OCI-LY3 (cell line): ENCODE measurements at regions not wholly inside any gene's neighbourhood (a gene's known extent, or its start where the extent isn't known, plus 50 kb on each side); places are given as distances from the start of the nearest gene placed in this dataset.

Experiments used
- EZH2phosphoT487 ChIP-seq: fragments of 200-600 bp; shearing (Covaris generic); IDR thresholded peaks from 2 replicates; pipeline ENCODE4 v1.6.1; 2018; ENCODE audit warnings: antibody characterized with exemption, mixed run types, low read depth
- TF ChIP-seq, protein P1 (sequence below): fragments of 200-600, 300-600 bp; sonication (generic); IDR thresholded peaks from 2 replicates; pipeline ENCODE4 v1.5.1; 2014; ENCODE audit warnings: antibody characterized with exemption, low read length, low read depth

DNA sequence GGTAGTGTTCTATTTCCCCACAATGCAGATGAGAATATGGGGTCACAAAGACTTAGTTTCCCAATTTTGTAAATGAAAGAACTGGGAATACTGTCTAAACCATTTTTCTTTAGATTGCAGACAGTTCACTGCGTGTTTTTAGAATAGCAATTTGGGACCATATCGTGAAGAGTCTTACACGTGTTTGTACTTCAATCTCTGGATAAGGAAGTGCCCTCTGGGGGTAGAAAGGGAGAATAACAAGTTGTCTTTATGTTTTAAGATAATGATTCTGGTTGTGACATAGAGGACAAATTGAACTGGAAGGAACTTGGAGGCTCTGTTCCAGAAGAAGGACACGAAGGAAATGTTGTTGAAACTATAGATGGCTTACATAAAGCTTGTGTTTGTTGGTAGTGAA lies 457.7 kb downstream of the CBLN2 start:
- TF ChIP-seq, protein P1, sequence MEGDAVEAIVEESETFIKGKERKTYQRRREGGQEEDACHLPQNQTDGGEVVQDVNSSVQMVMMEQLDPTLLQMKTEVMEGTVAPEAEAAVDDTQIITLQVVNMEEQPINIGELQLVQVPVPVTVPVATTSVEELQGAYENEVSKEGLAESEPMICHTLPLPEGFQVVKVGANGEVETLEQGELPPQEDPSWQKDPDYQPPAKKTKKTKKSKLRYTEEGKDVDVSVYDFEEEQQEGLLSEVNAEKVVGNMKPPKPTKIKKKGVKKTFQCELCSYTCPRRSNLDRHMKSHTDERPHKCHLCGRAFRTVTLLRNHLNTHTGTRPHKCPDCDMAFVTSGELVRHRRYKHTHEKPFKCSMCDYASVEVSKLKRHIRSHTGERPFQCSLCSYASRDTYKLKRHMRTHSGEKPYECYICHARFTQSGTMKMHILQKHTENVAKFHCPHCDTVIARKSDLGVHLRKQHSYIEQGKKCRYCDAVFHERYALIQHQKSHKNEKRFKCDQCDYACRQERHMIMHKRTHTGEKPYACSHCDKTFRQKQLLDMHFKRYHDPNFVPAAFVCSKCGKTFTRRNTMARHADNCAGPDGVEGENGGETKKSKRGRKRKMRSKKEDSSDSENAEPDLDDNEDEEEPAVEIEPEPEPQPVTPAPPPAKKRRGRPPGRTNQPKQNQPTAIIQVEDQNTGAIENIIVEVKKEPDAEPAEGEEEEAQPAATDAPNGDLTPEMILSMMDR, result peak; percentile 84
- TF ChIP-seq EZH2phosphoT487, result no peak
